Gastroesophageal sphincter (tissue), 4 donors: ENCODE measurements at regions not wholly inside any gene's neighbourhood (a gene's known extent, or its start where the extent isn't known, plus 50 kb on each side); places are given as distances from the start of the nearest gene placed in this dataset.

ENCODE experiments used
- ATAC-seq: fragments of 150-250 bp; one replicate; pipeline ENCODE4 v1.9.1; 2016; ENCODE audit warnings: mild to moderate bottlenecking, moderate library complexity
- H3K27ac ChIP-seq, 4 donors: fragments of 200-600 bp; sonication (generic) in 3 of 4; 1 replicate in 3 of 4; 2 replicates in 1 of 4; pipeline ENCODE4 v1.5.1; 2016 to 2019
- H3K27me3 ChIP-seq: fragments of 200-600 bp; sonication (generic); one replicate; pipeline ENCODE4 v1.5.1; 2019
- H3K36me3 ChIP-seq, 2 donors: fragments of 200-600 bp; sonication (generic); one replicate each; pipeline ENCODE4 v1.5.1; 2019; ENCODE audit warnings: control low read depth in 1 of 2
- H3K4me1 ChIP-seq, 3 donors: fragments of 200-600 bp; sonication (generic); 1 replicate in 2 of 3; 2 replicates in 1 of 3; pipeline ENCODE4 v1.5.1; 2016 to 2019; ENCODE audit warnings: control low read depth in 2 of 3
- H3K4me3 ChIP-seq, 2 donors: fragments of 200-600 bp; sonication (generic); one replicate each; pipeline ENCODE4 v1.5.1; 2019; ENCODE audit warnings: mild to moderate bottlenecking in 1 of 2, moderate library complexity in 1 of 2
- H3K9me3 ChIP-seq, 3 donors: fragments of 200-600 bp; sonication (generic); one replicate each; pipeline ENCODE4 v1.5.1; 2017 to 2019; ENCODE audit warnings: control low read depth in 2 of 3
- EP300 ChIP-seq: sonication (generic); formaldehyde crosslinking; IDR thresholded peaks from one replicate; pipeline ENCODE4 v1.6.1; 2017; ENCODE audit warnings: antibody characterized with exemption, mild to moderate bottlenecking
- POLR2A ChIP-seq, 2 donors: fragments of 450-650 bp; IDR thresholded peaks; one replicate each; pipeline ENCODE4 v1.6.1; 2017; ENCODE audit warnings: antibody characterized with exemption in 2 of 2, mild to moderate bottlenecking in 2 of 2, moderate library complexity in 1 of 2
- POLR2AphosphoS5 ChIP-seq: sonication (generic); formaldehyde crosslinking; IDR thresholded peaks from one replicate; pipeline ENCODE4 v1.6.1; 2017; ENCODE audit warnings: antibody characterized with exemption
- WGBS, 2 donors: methylation state at CpG; one replicate each; pipeline ENCODE4 v1.1.5; 2018; ENCODE audit warnings: low coverage in 1 of 2; 5-methylcytosine and 5-hydroxymethylcytosine counted together
- TF ChIP-seq, protein P1 (sequence below), 4 experiments: fragments of 200-600 bp in 2 of 4; fragments of 450-650 bp in 2 of 4; sonication (generic) in 1 of 4; IDR thresholded peaks; one replicate each; pipeline ENCODE4 v1.5.1; 2017 to 2019; ENCODE audit warnings: antibody characterized with exemption in 4 of 4, mild to moderate bottlenecking in 2 of 4, moderate library complexity in 2 of 4

DNA sequence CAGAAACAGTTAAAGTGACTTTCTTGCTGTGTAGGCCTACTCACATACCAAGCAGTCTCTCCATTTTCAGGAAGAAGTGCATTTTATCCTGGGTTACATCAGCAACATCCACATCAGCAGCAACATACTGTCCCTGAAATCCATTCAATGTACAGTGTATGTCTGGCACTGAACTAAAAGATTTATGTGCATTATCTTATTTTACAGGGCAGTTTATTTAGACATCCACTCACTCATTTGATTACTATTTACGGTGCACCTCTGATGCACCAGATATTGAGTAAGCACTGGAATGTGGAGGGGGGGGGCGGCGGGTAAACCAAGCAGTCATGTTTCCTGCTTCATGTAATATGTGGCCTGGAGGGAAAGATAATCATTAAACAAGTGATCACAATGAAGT is 1128.2 kb downstream of the BCL11A start:
- no peaks in the 10 kb centered on the region for H3K27me3 ChIP-seq
- ATAC-seq = no peak
- no peak overlapping the region for H3K27ac ChIP-seq
- no peak for TF ChIP-seq POLR2AphosphoS5
- no peak for TF ChIP-seq POLR2A (IDR thresholded peaks at IDR 0.05)
- TF ChIP-seq, protein P1, sequence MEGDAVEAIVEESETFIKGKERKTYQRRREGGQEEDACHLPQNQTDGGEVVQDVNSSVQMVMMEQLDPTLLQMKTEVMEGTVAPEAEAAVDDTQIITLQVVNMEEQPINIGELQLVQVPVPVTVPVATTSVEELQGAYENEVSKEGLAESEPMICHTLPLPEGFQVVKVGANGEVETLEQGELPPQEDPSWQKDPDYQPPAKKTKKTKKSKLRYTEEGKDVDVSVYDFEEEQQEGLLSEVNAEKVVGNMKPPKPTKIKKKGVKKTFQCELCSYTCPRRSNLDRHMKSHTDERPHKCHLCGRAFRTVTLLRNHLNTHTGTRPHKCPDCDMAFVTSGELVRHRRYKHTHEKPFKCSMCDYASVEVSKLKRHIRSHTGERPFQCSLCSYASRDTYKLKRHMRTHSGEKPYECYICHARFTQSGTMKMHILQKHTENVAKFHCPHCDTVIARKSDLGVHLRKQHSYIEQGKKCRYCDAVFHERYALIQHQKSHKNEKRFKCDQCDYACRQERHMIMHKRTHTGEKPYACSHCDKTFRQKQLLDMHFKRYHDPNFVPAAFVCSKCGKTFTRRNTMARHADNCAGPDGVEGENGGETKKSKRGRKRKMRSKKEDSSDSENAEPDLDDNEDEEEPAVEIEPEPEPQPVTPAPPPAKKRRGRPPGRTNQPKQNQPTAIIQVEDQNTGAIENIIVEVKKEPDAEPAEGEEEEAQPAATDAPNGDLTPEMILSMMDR (IDR thresholded peaks at IDR 0.05) = no peak
- TF ChIP-seq EP300 = no peak
- WGBS, 2 donors = 52 to 83% methylated on average over 3 of the region's 3 CpGs
- no peaks in the 10 kb centered on the region for H3K4me1 ChIP-seq
- no peaks in the 10 kb centered on the region for H3K36me3 ChIP-seq
- H3K4me3 ChIP-seq = no peak overlapping the region
- H3K9me3 ChIP-seq = no peaks in the 10 kb centered on the region

DNA sequence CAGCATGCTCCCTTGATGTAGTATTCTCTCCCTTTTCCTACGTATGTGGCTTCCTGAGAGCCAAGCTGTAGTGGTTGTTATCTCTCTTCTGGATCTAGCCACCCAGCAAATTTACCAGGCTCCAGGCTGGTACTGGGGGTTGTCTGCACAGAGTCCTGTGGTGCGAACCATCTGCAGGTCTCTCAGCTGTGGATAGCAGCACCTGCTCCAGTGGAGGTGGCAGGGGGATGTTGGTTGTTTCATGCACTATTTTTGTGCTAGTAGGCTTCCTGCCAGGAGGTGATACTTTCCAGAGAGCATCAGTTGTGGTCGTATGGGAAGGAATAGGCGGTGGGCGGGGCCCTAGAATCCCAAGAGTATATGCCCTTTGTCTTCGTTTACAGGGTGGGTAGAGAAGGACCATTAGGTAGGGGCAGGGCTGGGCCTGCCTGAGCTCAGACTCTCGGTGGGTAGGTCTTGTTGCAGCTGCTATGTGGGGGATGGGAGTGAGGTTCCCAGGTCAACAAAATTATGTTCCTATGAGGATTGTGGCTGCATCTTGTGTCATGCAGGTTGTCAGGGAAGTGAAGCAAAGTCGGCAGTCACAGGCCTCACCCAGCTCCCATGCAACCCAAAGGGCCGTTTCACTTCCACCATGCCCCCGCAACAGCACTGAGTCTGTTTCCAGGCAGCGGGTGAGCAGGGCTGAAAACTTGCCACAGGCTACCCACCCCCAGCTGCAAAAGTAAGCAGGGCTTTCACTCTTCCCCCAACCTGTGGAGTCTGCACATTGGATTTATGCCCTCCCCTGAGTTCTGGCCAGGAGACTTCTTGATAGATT is 1139.5 kb downstream of the BCL11A start:
- no peak for ATAC-seq
- no peak for TF ChIP-seq POLR2A (IDR thresholded peaks at IDR 0.05)
- TF ChIP-seq EP300 = no peak
- no peak for TF ChIP-seq POLR2AphosphoS5
- TF ChIP-seq, protein P1 (IDR thresholded peaks at IDR 0.05) = no peak
- H3K27ac ChIP-seq = no peak overlapping the region
- H3K27me3 ChIP-seq = no peaks in the 10 kb centered on the region
- H3K4me1 ChIP-seq = no peaks in the 10 kb centered on the region
- no peaks in the 10 kb centered on the region for H3K36me3 ChIP-seq
- no peak overlapping the region for H3K4me3 ChIP-seq
- peaks cover 0 to 19% (median 0%) of the 10 kb centered on the region in 3 donors for H3K9me3 ChIP-seq
- WGBS, 2 donors = 63 to 81% methylated on average over 2 to 6 of the region's 11 CpGs

DNA sequence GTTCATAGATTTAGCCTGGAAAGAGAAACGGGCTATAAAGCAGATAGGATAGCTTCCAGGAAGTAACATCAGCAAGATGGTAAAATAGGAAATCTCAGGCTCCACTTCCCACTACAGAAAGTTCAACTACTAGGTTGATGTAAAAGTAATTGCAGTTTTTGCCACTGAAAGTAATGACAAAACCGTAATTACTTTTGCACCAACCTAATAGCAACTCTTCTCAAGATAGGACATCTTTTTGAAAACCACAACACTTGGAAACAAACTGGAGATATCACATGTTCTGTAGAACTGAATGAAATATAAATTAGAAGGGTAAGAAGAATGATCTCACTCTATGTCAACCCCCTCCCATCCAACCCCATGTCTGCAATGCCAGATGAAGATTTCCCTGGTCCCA is 1154.3 kb downstream of the BCL11A start:
- no peak for ATAC-seq
- Histone ChIP-seq H3K9me3 (peaks cover 0 to 10% (median 0%) of the 10 kb centered on the region in 3 donors), H3K36me3 (no peaks in the 10 kb centered on the region), H3K4me3 (no peak overlapping the region), H3K27ac (no peak overlapping the region), H3K4me1 (no peaks in the 10 kb centered on the region), H3K27me3 (no peaks in the 10 kb centered on the region)
- TF ChIP-seq, protein P1 (IDR thresholded peaks at IDR 0.05) = no peak
- TF ChIP-seq POLR2AphosphoS5 (no peak), EP300 (no peak), POLR2A (IDR thresholded peaks at IDR 0.05) (no peak)
- 83 to 100% methylated on average over 1 to 2 of the region's 2 CpGs for WGBS, 2 donors

DNA sequence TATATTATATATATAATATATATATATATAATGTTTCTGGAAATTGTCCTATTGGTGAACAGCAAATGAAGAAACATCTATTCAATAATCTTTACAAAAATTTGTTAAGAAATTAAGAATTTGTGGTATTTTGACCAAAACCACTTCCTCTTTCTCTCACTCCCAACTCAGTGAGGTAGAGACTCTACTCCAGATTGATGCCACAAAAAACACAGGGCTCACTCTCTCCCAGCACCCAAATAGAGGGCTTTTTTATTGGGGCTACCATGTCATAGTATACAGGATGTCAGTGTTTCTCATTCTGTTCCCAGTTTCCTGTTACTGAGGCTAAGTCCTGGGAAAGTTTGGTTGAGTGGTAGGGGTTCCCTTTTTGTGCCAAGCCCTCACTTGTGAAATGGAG is 1155.4 kb downstream of the BCL11A start:
- peaks cover 0 to 7% (median 0%) of the 10 kb centered on the region in 3 donors for H3K9me3 ChIP-seq
- no peaks in the 10 kb centered on the region for H3K4me1 ChIP-seq
- no peaks in the 10 kb centered on the region for H3K36me3 ChIP-seq
- TF ChIP-seq, protein P1 (IDR thresholded peaks at IDR 0.05) = no peak
- ATAC-seq = no peak
- H3K27me3 ChIP-seq = no peaks in the 10 kb centered on the region
- H3K27ac ChIP-seq = no peak overlapping the region
- no peak overlapping the region for H3K4me3 ChIP-seq

DNA sequence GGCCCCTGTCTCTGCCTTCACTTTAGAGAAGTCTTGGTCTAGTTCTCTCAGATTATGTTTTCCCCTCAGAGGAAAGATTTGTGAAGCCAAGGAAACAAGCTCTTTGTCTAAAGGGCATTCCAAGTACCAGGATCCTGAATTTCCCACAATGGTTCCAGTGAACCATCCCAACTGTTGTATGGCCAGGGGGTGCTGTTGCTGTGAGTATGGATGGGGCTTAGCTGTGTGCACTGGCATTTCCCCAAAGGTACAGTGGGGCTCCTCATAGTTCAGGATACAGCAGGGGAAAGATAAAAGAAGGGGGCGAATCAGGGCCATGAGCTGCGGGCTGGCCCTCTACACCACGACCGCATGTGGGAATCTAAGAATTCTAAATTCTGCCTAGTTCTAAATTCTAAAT is 1154.0 kb upstream of the FANCL start:
- WGBS, 2 donors = 89 to 95% methylated on average over 3 to 4 of the region's 4 CpGs
- no peak for TF ChIP-seq EP300
- TF ChIP-seq POLR2A (IDR thresholded peaks at IDR 0.05) = no peak
- TF ChIP-seq, protein P1 (IDR thresholded peaks at IDR 0.05) = no peak
- TF ChIP-seq POLR2AphosphoS5 = no peak
- Histone ChIP-seq H3K27me3 (no peaks in the 10 kb centered on the region), H3K27ac (no peak overlapping the region), H3K4me3 (no peak overlapping the region), H3K4me1 (no peaks in the 10 kb centered on the region), H3K36me3 (no peaks in the 10 kb centered on the region), H3K9me3 (no peaks in the 10 kb centered on the region)
- no peak for ATAC-seq
